Osteoblast (primary cell): ENCODE measurements at regions not wholly inside any gene's neighbourhood (a gene's known extent, or its start where the extent isn't known, plus 50 kb on each side); places are given as distances from the start of the nearest gene placed in this dataset.

Experiments used
- DNase-seq: peaks from one replicate; pipeline ENCODE4 v3.0.0; 2011; ENCODE audit warnings: low spot score, mixed read lengths; ENCODE audit not compliant: insufficient read length; ENCODE audit errors: missing footprints
- H2AFZ ChIP-seq: 2 replicates; pipeline ENCODE4 v1.6.0; 2011; ENCODE audit warnings: mild to moderate bottlenecking, low read length
- H3K27ac ChIP-seq: 2 replicates; pipeline ENCODE4 v1.5.1; 2011; ENCODE audit warnings: mild to moderate bottlenecking, low read depth, low read length, moderate library complexity
- H3K27me3 ChIP-seq: 2 replicates; pipeline ENCODE4 v1.6.0; 2012; ENCODE audit warnings: mild to moderate bottlenecking, control low read depth, inconsistent platforms, low read length, moderate library complexity; ENCODE audit not compliant: insufficient read depth
- H3K36me3 ChIP-seq: 2 replicates; pipeline ENCODE4 v1.5.1; 2011; ENCODE audit warnings: mild to moderate bottlenecking, low read length, control low read depth, moderate library complexity; ENCODE audit not compliant: insufficient read depth
- H3K4me1 ChIP-seq: 2 replicates; pipeline ENCODE4 v1.5.1; 2011; ENCODE audit warnings: mild to moderate bottlenecking, low read length, control low read depth, moderate library complexity; ENCODE audit not compliant: insufficient read depth
- H3K4me2 ChIP-seq: 2 replicates; pipeline ENCODE4 v1.6.0; 2011; ENCODE audit warnings: mild to moderate bottlenecking, low read length; ENCODE audit not compliant: insufficient read depth
- H3K4me3 ChIP-seq: fragments of 200-600 bp; sonication (generic); 3 replicates; pipeline ENCODE4 v1.5.1; 2012; ENCODE audit warnings: mild to moderate bottlenecking, low read length, inconsistent platforms; ENCODE audit not compliant: insufficient read depth
- H3K79me2 ChIP-seq: 2 replicates; pipeline ENCODE4 v1.6.0; 2012; ENCODE audit warnings: mild to moderate bottlenecking, low read length, control low read depth, inconsistent platforms; ENCODE audit not compliant: insufficient read depth
- H3K9me3 ChIP-seq: 2 replicates; pipeline ENCODE4 v1.5.1; 2011; ENCODE audit warnings: low read depth, low read length, control low read depth
- H4K20me1 ChIP-seq: 2 replicates; pipeline ENCODE4 v1.6.0; 2012; ENCODE audit warnings: mild to moderate bottlenecking, low read length, control low read depth; ENCODE audit not compliant: insufficient read depth
- CTCF ChIP-seq: IDR thresholded peaks from 2 replicates; pipeline ENCODE4 v1.5.1; 2011; ENCODE audit warnings: mild to moderate bottlenecking, low read depth, low read length, moderate library complexity; ENCODE audit errors: extremely low read depth

- Histone ChIP-seq H2AFZ (no peak overlapping the region), H3K4me1 (no peaks in the 10 kb centered on the region), H3K36me3 (no peaks in the 10 kb centered on the region), H3K27ac (no peak overlapping the region), H3K4me3 (no peak overlapping the region), H3K79me2 (no peaks in the 10 kb centered on the region), H3K4me2 (no peak overlapping the region), H4K20me1 (no peaks in the 10 kb centered on the region), H3K27me3 (no peaks in the 10 kb centered on the region), H3K9me3 (peaks cover 4% of the 10 kb centered on the region)
- TF ChIP-seq CTCF: no peak
- DNase-seq: no peak
Measured at GRCh38 chr3:164927728-164928127, 150.6 kb downstream of the SI start.

GRCh38 chr3:164918905-164919304, 159.4 kb downstream of the SI start:
- Histone ChIP-seq H2AFZ (no peak overlapping the region), H3K27ac (no peak overlapping the region), H3K27me3 (no peaks in the 10 kb centered on the region), H3K79me2 (no peaks in the 10 kb centered on the region), H3K4me3 (no peak overlapping the region), H3K4me1 (no peaks in the 10 kb centered on the region), H4K20me1 (no peaks in the 10 kb centered on the region), H3K9me3 (no peaks in the 10 kb centered on the region), H3K4me2 (no peak overlapping the region), H3K36me3 (no peaks in the 10 kb centered on the region)
- TF ChIP-seq CTCF: no peak
- DNase-seq: no peak

GRCh38 chr3:164912916-164913315, 165.4 kb downstream of the SI start:
- Histone ChIP-seq H3K4me3 (no peak overlapping the region), H3K36me3 (no peaks in the 10 kb centered on the region), H3K27me3 (no peaks in the 10 kb centered on the region), H4K20me1 (no peaks in the 10 kb centered on the region), H2AFZ (no peak overlapping the region), H3K27ac (no peak overlapping the region), H3K79me2 (no peaks in the 10 kb centered on the region), H3K9me3 (no peaks in the 10 kb centered on the region), H3K4me1 (no peaks in the 10 kb centered on the region), H3K4me2 (no peak overlapping the region)
- no peak for TF ChIP-seq CTCF
- DNase-seq: no peak

GRCh38 chr3:164903820-164904451, 174.4 kb downstream of the SI start:
- Histone ChIP-seq H3K36me3 (no peaks in the 10 kb centered on the region), H3K9me3 (no peaks in the 10 kb centered on the region), H3K27me3 (no peaks in the 10 kb centered on the region), H3K27ac (no peak overlapping the region), H2AFZ (no peak overlapping the region), H3K79me2 (no peaks in the 10 kb centered on the region), H4K20me1 (no peaks in the 10 kb centered on the region), H3K4me1 (no peaks in the 10 kb centered on the region), H3K4me2 (no peak overlapping the region), H3K4me3 (no peak overlapping the region)
- no peak for DNase-seq
- no peak for TF ChIP-seq CTCF
